ENCODE measurements at regions not wholly inside any gene's neighbourhood (a gene's known extent, or its start where the extent isn't known, plus 50 kb on each side); places are given as distances from the start of the nearest gene placed in this dataset.

- Histone ChIP-seq H3K4me3 (no peak overlapping the region), H3K27me3 (ENCODE audit: insufficient read depth, low read depth) (no peaks in the 10 kb centered on the region), H3K4me1 (replicated peaks; ENCODE audit: insufficient read depth) (no peaks in the 10 kb centered on the region), H3K36me3 (ENCODE audit: low read depth) (no peaks in the 10 kb centered on the region), H3K4me2 (no peak overlapping the region), H3F3A (ENCODE audit: insufficient read depth, low read depth) (no peaks in the 10 kb centered on the region), H3K27ac (no peak overlapping the region), H3K79me2 (ENCODE audit: low read depth) (no peaks in the 10 kb centered on the region), H2AFZ (no peak overlapping the region), H3K9me2 (ENCODE audit: insufficient read depth) (no peaks in the 10 kb centered on the region), H3K9me3 (ENCODE audit: insufficient read depth, low read depth) (no peaks in the 10 kb centered on the region), H4K20me1 (ENCODE audit: insufficient read depth) (no peaks in the 10 kb centered on the region)
- no peak for DNase-seq
- BruUV-seq (replicated peaks), result no TSS peak
- CTCF ChIA-PET, result no interaction called here
- TF ChIP-seq EZH2 (IDR thresholded peaks at IDR 0.05; ENCODE audit: low read depth), result no peak
- TF ChIP-seq CTCF (conservative IDR thresholded peaks at IDR 0.05), result no peak
- intact Hi-C loops (cut with micrococcal nuclease; ENCODE audit: unreplicated experiment), result no loop called here
- POLR2A ChIA-PET (ENCODE audit: unreplicated experiment), result no interaction called here
These were observed 521.7 kb upstream of the FZD8 start for GRCh38 chr10:36163827-36164226.

DNA sequence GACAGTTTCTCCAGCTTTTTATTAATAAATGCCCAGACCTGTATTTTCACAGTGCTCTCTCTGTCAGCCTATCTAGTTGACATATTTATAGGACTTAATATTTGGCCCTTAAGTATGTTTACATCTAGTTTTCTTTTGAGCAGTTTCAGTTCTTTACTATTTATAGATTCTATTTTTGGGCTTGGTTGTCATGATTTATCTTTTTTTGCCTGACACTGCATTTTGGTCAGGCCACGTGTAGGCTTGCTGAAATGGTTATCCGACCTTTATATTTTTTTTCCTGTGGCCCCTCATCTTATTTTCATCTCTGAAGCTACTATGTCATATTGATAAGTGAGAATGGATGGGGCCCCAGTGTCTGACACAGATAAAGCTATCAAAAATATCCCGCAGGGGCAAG, 515.4 kb upstream of the FZD8 start:
- no TSS peak for BruUV-seq (replicated peaks)
- intact Hi-C loops (cut with micrococcal nuclease; ENCODE audit: unreplicated experiment), result no loop called here
- Histone ChIP-seq H3K27ac (no peak overlapping the region), H2AFZ (no peak overlapping the region), H4K20me1 (ENCODE audit: insufficient read depth) (no peaks in the 10 kb centered on the region), H3K4me2 (no peak overlapping the region), H3K9me2 (ENCODE audit: insufficient read depth) (no peaks in the 10 kb centered on the region), H3K79me2 (ENCODE audit: low read depth) (no peaks in the 10 kb centered on the region), H3K36me3 (ENCODE audit: low read depth) (no peaks in the 10 kb centered on the region), H3K4me1 (replicated peaks; ENCODE audit: insufficient read depth) (no peaks in the 10 kb centered on the region), H3K4me3 (no peak overlapping the region), H3K27me3 (ENCODE audit: insufficient read depth, low read depth) (no peaks in the 10 kb centered on the region), H3K9me3 (ENCODE audit: insufficient read depth, low read depth) (no peaks in the 10 kb centered on the region), H3F3A (ENCODE audit: insufficient read depth, low read depth) (no peaks in the 10 kb centered on the region)
- CTCF ChIA-PET, result no interaction called here
- TF ChIP-seq CTCF (conservative IDR thresholded peaks at IDR 0.05), result no peak
- no peak for TF ChIP-seq EZH2 (IDR thresholded peaks at IDR 0.05; ENCODE audit: low read depth)
- POLR2A ChIA-PET (ENCODE audit: unreplicated experiment), result no interaction called here
- no peak for DNase-seq

- BruUV-seq (replicated peaks), result no TSS peak
- Histone ChIP-seq H3K4me3 (no peak overlapping the region), H3F3A (ENCODE audit: insufficient read depth, low read depth) (no peaks in the 10 kb centered on the region), H3K4me2 (no peak overlapping the region), H4K20me1 (ENCODE audit: insufficient read depth) (no peaks in the 10 kb centered on the region), H3K9me2 (ENCODE audit: insufficient read depth) (no peaks in the 10 kb centered on the region), H3K27ac (no peak overlapping the region), H3K27me3 (ENCODE audit: insufficient read depth, low read depth) (no peaks in the 10 kb centered on the region), H3K79me2 (ENCODE audit: low read depth) (no peaks in the 10 kb centered on the region), H3K9me3 (ENCODE audit: insufficient read depth, low read depth) (no peaks in the 10 kb centered on the region), H3K36me3 (ENCODE audit: low read depth) (no peaks in the 10 kb centered on the region), H2AFZ (no peak overlapping the region), H3K4me1 (replicated peaks; ENCODE audit: insufficient read depth) (no peaks in the 10 kb centered on the region)
- TF ChIP-seq CTCF (conservative IDR thresholded peaks at IDR 0.05) (no peak), EZH2 (IDR thresholded peaks at IDR 0.05; ENCODE audit: low read depth) (no peak)
- ChIA-PET CTCF (no interaction called here), POLR2A (ENCODE audit: unreplicated experiment) (no interaction called here)
- DNase-seq, result no peak
- intact Hi-C loops (cut with micrococcal nuclease; ENCODE audit: unreplicated experiment), result no loop called here
These were observed 506.1 kb upstream of the FZD8 start for GRCh38 chr10:36148207-36148606.
